Peyer's patch (tissue), 4 donors: ENCODE measurements at regions not wholly inside any gene's neighbourhood (a gene's known extent, or its start where the extent isn't known, plus 50 kb on each side); places are given as distances from the start of the nearest gene placed in this dataset.

Experiments used
- POLR2A ChIP-seq, 2 donors: fragments of 450-650 bp; IDR thresholded peaks; one replicate each; pipeline ENCODE4 v1.5.1; 2017; ENCODE audit warnings: antibody characterized with exemption in 2 of 2, mild to moderate bottlenecking in 2 of 2, moderate library complexity in 2 of 2
- TF ChIP-seq, protein P1 (sequence below), 6 experiments: fragments of 450-650 bp in 4 of 6; fragments of 200-600 bp in 2 of 6; sonication (generic) in 1 of 6; IDR thresholded peaks; one replicate each; pipeline ENCODE4 v1.5.1; 2017 to 2019; ENCODE audit warnings: antibody characterized with exemption in 6 of 6, mild to moderate bottlenecking in 3 of 6, moderate library complexity in 1 of 6

DNA sequence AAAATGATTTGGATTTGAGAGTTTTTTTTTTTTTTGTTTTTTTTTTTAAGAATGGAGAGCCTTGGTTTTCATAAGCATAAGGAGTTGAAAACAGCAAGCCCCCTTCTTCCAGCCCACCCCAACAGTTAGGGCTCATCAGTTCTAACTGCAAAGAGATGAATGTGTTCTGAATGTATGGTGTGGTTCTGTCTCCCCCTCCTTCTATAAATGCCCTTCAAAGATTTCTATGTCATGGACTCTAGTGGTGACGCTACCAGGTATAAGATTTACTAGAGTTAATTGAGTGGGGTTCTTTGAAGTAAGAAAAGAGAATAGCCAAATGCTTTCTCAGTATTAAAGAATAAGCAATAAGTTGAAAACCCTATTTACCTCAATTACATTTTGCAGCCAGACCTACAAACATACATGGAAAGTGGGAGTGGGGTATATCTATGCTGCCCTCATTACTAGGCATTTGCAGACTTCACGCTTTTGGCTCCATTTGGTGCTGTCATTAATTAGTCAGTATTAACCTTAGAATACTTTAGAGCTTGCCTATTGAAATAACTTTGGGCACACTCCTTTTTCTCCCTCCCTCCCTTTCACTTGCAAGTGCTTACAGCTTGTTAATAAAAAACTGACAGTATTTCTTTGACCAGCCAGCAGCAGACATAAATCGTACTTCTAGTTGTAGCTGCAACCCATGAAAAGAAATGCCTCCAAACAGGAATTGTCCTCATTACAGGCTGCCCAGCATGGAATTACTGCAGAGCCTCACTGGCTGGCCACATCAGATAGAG is 667.2 kb upstream of the ZNF608 start:
- TF ChIP-seq, protein P1, sequence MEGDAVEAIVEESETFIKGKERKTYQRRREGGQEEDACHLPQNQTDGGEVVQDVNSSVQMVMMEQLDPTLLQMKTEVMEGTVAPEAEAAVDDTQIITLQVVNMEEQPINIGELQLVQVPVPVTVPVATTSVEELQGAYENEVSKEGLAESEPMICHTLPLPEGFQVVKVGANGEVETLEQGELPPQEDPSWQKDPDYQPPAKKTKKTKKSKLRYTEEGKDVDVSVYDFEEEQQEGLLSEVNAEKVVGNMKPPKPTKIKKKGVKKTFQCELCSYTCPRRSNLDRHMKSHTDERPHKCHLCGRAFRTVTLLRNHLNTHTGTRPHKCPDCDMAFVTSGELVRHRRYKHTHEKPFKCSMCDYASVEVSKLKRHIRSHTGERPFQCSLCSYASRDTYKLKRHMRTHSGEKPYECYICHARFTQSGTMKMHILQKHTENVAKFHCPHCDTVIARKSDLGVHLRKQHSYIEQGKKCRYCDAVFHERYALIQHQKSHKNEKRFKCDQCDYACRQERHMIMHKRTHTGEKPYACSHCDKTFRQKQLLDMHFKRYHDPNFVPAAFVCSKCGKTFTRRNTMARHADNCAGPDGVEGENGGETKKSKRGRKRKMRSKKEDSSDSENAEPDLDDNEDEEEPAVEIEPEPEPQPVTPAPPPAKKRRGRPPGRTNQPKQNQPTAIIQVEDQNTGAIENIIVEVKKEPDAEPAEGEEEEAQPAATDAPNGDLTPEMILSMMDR (IDR thresholded peaks at IDR 0.05), result no peak
- no peak for TF ChIP-seq POLR2A (IDR thresholded peaks at IDR 0.05)
